T-cell (primary cell): ENCODE measurements at regions not wholly inside any gene's neighbourhood (a gene's known extent, or its start where the extent isn't known, plus 50 kb on each side); places are given as distances from the start of the nearest gene placed in this dataset.

ENCODE experiments used
- ATAC-seq, 4 experiments: fragments of 200-7000 bp in 3 of 4; fragments of 150-1000 bp in 1 of 4; cut with Tn5 transposase; replicated peaks in 1 of 4; 1 replicate in 3 of 4; 2 replicates in 1 of 4; pipeline ENCODE4 v1.10.0; 2021; ENCODE audit warnings: moderate library complexity in 3 of 4, mild to moderate bottlenecking in 2 of 4, moderate number of reproducible peaks in 1 of 4
- CTCF ChIA-PET, 2 donors: fragments of 300-600 bp; sonication (Branson Sonifier 250); formaldehyde crosslinking; loops; one replicate each; lab custom pipeline; 2022; ENCODE audit warnings: antibody characterized with exemption in 2 of 2; lab: Charles Lee
- POLR2A ChIA-PET, 2 donors: fragments of 300-600 bp; sonication (Branson Sonifier 250); formaldehyde crosslinking; loops; one replicate each; lab custom pipeline; 2022; ENCODE audit warnings: antibody characterized with exemption in 2 of 2; lab: Charles Lee
- DNase-seq, 35 experiments: peaks; one replicate each; pipeline versions ENCODE4 v3.0.0 to v3.0.0-alpha.2; 2013 to 2023
- H3K27ac ChIP-seq: one replicate; pipeline ENCODE4 v1.5.1; 2013; ENCODE audit warnings: low read length
- H3K27me3 ChIP-seq, 2 experiments: replicated peaks in 1 of 2; 1 replicate in 1 of 2; 2 replicates in 1 of 2; pipeline versions ENCODE4 v1.6.1 to v1.7.0; 2013; ENCODE audit warnings: low read length in 1 of 2, mixed read lengths in 1 of 2; ENCODE audit not compliant: control insufficient read depth in 2 of 2, insufficient read depth in 2 of 2; ENCODE audit errors: extremely low read depth in 1 of 2
- H3K36me3 ChIP-seq, 2 donors: 1 replicate in 1 of 2; 2 replicates in 1 of 2; pipeline versions ENCODE4 v1.6.1 to v1.7.0; 2013; ENCODE audit warnings: low read length in 1 of 2; ENCODE audit not compliant: control insufficient read depth in 2 of 2, insufficient read depth in 1 of 2; ENCODE audit errors: extremely low read depth in 1 of 2
- H3K4me1 ChIP-seq, 2 experiments: 1 replicate in 1 of 2; 2 replicates in 1 of 2; pipeline versions ENCODE4 v1.6.1 to v1.7.0; 2013; ENCODE audit warnings: low read length in 2 of 2, mixed read lengths in 1 of 2; ENCODE audit not compliant: insufficient read depth in 2 of 2, control insufficient read depth in 1 of 2; ENCODE audit errors: extremely low read depth in 1 of 2
- H3K4me3 ChIP-seq, 2 donors: 1 replicate in 1 of 2; 2 replicates in 1 of 2; pipeline versions ENCODE4 v1.5.1 to v1.7.0; 2013; ENCODE audit warnings: mild to moderate bottlenecking in 2 of 2, low read length in 1 of 2, moderate library complexity in 1 of 2; ENCODE audit not compliant: control insufficient read depth in 1 of 2; ENCODE audit errors: extremely low read depth in 1 of 2
- H3K9me3 ChIP-seq: 2 replicates; pipeline ENCODE4 v1.7.0; 2013
- H3K27ac Mint-ChIP-seq, 2 donors: one replicate each; pipeline ENCODE4 v1.8.0; 2020 to 2021; ENCODE audit warnings: mild to moderate bottlenecking in 2 of 2, mixed read lengths in 2 of 2
- H3K27me3 Mint-ChIP-seq, 2 donors: one replicate each; pipeline ENCODE4 v1.8.0; 2021 to 2022; ENCODE audit warnings: mixed read lengths in 2 of 2
- H3K36me3 Mint-ChIP-seq: one replicate; pipeline ENCODE4 v1.8.0; 2021; ENCODE audit warnings: mixed read lengths
- H3K4me1 Mint-ChIP-seq, 3 donors: one replicate each; pipeline ENCODE4 v1.8.0; 2020 to 2022; ENCODE audit warnings: mixed read lengths in 3 of 3, mild to moderate bottlenecking in 1 of 3
- H3K4me3 Mint-ChIP-seq, 3 donors: one replicate each; pipeline ENCODE4 v1.8.0; 2020 to 2022; ENCODE audit warnings: mild to moderate bottlenecking in 3 of 3, mixed read lengths in 3 of 3, moderate library complexity in 3 of 3
- H3K9me3 Mint-ChIP-seq, 3 donors: one replicate each; pipeline ENCODE4 v1.8.0; 2020 to 2022; ENCODE audit warnings: mixed read lengths in 3 of 3
- WGBS: methylation state at CpG from one replicate; pipeline ENCODE4 v1.1.5; 2013; ENCODE audit warnings: missing lambda C conversion rate; ENCODE audit not compliant: insufficient coverage; 5-methylcytosine and 5-hydroxymethylcytosine counted together

DNA sequence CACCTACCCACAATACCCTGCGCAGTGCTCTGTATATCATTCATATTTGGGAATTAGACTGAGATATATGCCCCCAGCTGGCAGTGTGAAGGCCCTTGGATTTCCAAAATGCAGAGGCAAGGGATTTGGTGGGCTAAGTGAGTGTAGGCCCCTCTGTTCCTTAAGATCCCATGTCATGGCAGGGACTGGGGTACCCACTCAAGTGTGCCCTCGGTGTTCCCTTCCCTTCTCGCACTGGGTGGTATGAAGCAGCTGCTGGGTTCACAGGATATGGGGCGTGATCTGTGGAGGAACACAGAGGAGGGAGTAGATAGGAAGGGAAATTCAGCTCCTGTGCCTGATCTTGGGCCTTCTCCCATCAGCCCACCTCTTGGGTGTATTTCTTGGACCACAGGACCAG is 63.1 kb upstream of the VASH1 start:
- no CpG with 5 or more reads among the region's 4 CpGs for WGBS
- H3K27ac ChIP-seq, result no peak overlapping the region
- ChIA-PET POLR2A (no interaction called here), CTCF (no interaction called here)
- no peaks in the 10 kb centered on the region for H3K36me3 ChIP-seq
- Mint-ChIP-seq H3K9me3 (no peaks in the 10 kb centered on the region), H3K4me1 (no peaks in the 10 kb centered on the region), H3K36me3 (no peaks in the 10 kb centered on the region), H3K4me3 (no peak overlapping the region), H3K27ac (no peak overlapping the region), H3K27me3 (peaks cover 6 to 11% of the 10 kb centered on the region in 2 donors)
- H3K9me3 ChIP-seq, result no peaks in the 10 kb centered on the region
- DNase-seq (no peak), ATAC-seq (no peak)
- H3K4me3 ChIP-seq, result no peak overlapping the region
- H3K27me3 ChIP-seq, result peaks cover 0 to 12% of the 10 kb centered on the region in 2 experiments
- no peaks in the 10 kb centered on the region for H3K4me1 ChIP-seq

DNA sequence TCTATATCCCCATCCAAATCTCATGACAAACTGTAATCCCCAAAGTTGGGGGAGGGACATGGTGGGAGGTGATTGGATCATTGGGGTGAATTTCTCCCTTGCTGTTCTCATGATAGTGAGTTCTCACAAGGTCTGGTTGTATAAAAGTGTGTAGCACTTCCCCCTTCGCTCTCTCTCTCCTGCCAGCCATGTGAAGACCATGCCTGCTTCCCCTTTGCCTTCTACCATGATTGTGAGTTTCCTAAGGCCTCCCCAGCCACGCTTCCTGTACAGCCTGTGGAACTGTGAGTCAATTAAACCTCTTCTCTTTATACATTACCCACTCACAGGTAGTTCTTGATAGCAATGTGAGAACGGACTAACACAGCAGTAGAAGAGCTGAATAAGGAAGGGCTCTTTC is 62.6 kb upstream of the VASH1 start:
- POLR2A ChIA-PET, result no interaction called here
- WGBS, result 60% methylated on average over 2 of the region's 3 CpGs
- no peak for DNase-seq
- H3K9me3 Mint-ChIP-seq, result no peaks in the 10 kb centered on the region
- peaks cover 6 to 11% of the 10 kb centered on the region in 2 donors for H3K27me3 Mint-ChIP-seq
- Histone ChIP-seq H3K4me3 (no peak overlapping the region), H3K9me3 (no peaks in the 10 kb centered on the region), H3K4me1 (no peaks in the 10 kb centered on the region), H3K27ac (no peak overlapping the region), H3K27me3 (peaks cover 0 to 12% of the 10 kb centered on the region in 2 experiments), H3K36me3 (no peaks in the 10 kb centered on the region)
- no peak overlapping the region for H3K27ac Mint-ChIP-seq
- no peaks in the 10 kb centered on the region for H3K4me1 Mint-ChIP-seq
- no peak for ATAC-seq
- H3K36me3 Mint-ChIP-seq, result no peaks in the 10 kb centered on the region
- CTCF ChIA-PET, result no interaction called here
- H3K4me3 Mint-ChIP-seq, result no peak overlapping the region

GRCh38 chr14:76699209-76699938 is 61.9 kb upstream of the VASH1 start:
- Histone ChIP-seq H3K36me3 (no peaks in the 10 kb centered on the region), H3K27me3 (peaks cover 0 to 9% of the 10 kb centered on the region in 2 experiments), H3K4me3 (no peak overlapping the region), H3K27ac (no peak overlapping the region), H3K9me3 (no peaks in the 10 kb centered on the region), H3K4me1 (no peaks in the 10 kb centered on the region)
- WGBS, result 100% methylated on average over 1 of the region's 6 CpGs
- Mint-ChIP-seq H3K4me1 (no peaks in the 10 kb centered on the region), H3K27ac (no peak overlapping the region), H3K4me3 (no peak overlapping the region), H3K27me3 (peaks cover 2 to 11% of the 10 kb centered on the region in 2 donors), H3K36me3 (no peaks in the 10 kb centered on the region), H3K9me3 (no peaks in the 10 kb centered on the region)
- no peak for ATAC-seq
- no peak for DNase-seq
- ChIA-PET CTCF (no interaction called here), POLR2A (no interaction called here)

- Histone ChIP-seq H3K27ac (no peak overlapping the region), H3K4me1 (no peaks in the 10 kb centered on the region), H3K4me3 (no peak overlapping the region), H3K27me3 (peaks cover 0 to 12% of the 10 kb centered on the region in 2 experiments), H3K36me3 (no peaks in the 10 kb centered on the region), H3K9me3 (no peaks in the 10 kb centered on the region)
- peaks cover 1 to 7% of the 10 kb centered on the region in 2 donors for H3K27me3 Mint-ChIP-seq
- no peaks in the 10 kb centered on the region for H3K9me3 Mint-ChIP-seq
- ChIA-PET POLR2A (no interaction called here), CTCF (interaction anchor here in 1 of 2 donors (0.6 kb wide), 1 partner anchor 92 kb away, joined by 6 read pairs; no protein-coding TSS in a partner anchor)
- no peak for ATAC-seq
- no peak overlapping the region for H3K27ac Mint-ChIP-seq
- H3K36me3 Mint-ChIP-seq, result no peaks in the 10 kb centered on the region
- H3K4me1 Mint-ChIP-seq, result no peaks in the 10 kb centered on the region
- DNase-seq, result no peak
- WGBS, result 78% methylated on average over 6 of the region's 8 CpGs
- no peak overlapping the region for H3K4me3 Mint-ChIP-seq
Measured at GRCh38 chr14:76699939-76700590, 61.2 kb upstream of the VASH1 start.

GRCh38 chr14:76701436-76701835 is 59.8 kb upstream of the VASH1 start:
- Mint-ChIP-seq H3K36me3 (no peaks in the 10 kb centered on the region), H3K4me1 (no peaks in the 10 kb centered on the region), H3K27me3 (peaks cover 6 to 7% of the 10 kb centered on the region in 2 donors), H3K27ac (no peak overlapping the region), H3K9me3 (no peaks in the 10 kb centered on the region), H3K4me3 (no peak overlapping the region)
- no peak overlapping the region for H3K4me3 ChIP-seq
- 71% methylated on average over 1 of the region's 3 CpGs for WGBS
- H3K4me1 ChIP-seq, result no peaks in the 10 kb centered on the region
- ATAC-seq, result no peak
- ChIA-PET CTCF (interaction anchor here in 1 of 2 donors (1.0 kb wide), 1 partner anchor 10 kb away, joined by 3 read pairs; no protein-coding TSS in a partner anchor), POLR2A (interaction anchor here in 1 of 2 donors (0.5 kb wide), 2 partner anchors 84 to 272 kb away, joined by 3 to 4 read pairs; no protein-coding TSS in a partner anchor)
- H3K27ac ChIP-seq, result no peak overlapping the region
- DNase-seq, result no peak
- H3K9me3 ChIP-seq, result no peaks in the 10 kb centered on the region
- peaks cover 0 to 12% of the 10 kb centered on the region in 2 experiments for H3K27me3 ChIP-seq
- H3K36me3 ChIP-seq, result no peaks in the 10 kb centered on the region

DNA sequence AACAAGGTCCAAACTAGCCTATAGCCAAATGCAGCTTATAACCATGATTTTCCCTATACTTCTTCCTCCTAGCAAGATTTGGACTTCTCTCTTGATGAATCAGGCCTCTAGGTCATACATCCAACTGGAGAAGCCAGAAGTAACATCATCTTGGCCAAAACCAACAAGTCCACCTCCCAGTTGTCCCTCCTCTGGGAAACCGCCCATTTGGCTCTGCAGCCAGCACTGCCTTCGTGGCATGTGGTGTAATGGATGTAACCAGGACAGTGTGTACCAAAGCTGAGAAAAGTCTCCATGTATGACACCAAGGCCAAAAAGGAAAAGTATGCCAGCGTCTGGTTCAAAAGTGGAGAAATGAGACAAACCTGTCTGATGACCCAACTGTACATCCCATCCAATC is 59.3 kb upstream of the VASH1 start:
- no peak overlapping the region for H3K4me3 ChIP-seq
- H3K4me3 Mint-ChIP-seq, result no peak overlapping the region
- H3K27me3 ChIP-seq, result peaks cover 0 to 9% of the 10 kb centered on the region in 2 experiments
- POLR2A ChIA-PET, result no interaction called here
- H3K9me3 Mint-ChIP-seq, result no peaks in the 10 kb centered on the region
- WGBS, result 60% methylated on average over 1 of the region's 3 CpGs
- H3K4me1 ChIP-seq, result no peaks in the 10 kb centered on the region
- H3K27me3 Mint-ChIP-seq, result peaks cover 6 to 7% of the 10 kb centered on the region in 2 donors
- no peaks in the 10 kb centered on the region for H3K36me3 ChIP-seq
- no peaks in the 10 kb centered on the region for H3K36me3 Mint-ChIP-seq
- ATAC-seq, result no peak
- H3K27ac Mint-ChIP-seq, result no peak overlapping the region
- H3K4me1 Mint-ChIP-seq, result no peaks in the 10 kb centered on the region
- no peak overlapping the region for H3K27ac ChIP-seq
- CTCF ChIA-PET, result interaction anchor here in 1 of 2 donors (1.0 kb wide), 1 partner anchor 9 kb away, joined by 3 read pairs; no protein-coding TSS in a partner anchor
- DNase-seq, result no peak
- no peaks in the 10 kb centered on the region for H3K9me3 ChIP-seq
